Activated CD4-positive, alpha-beta T cell treated with anti-CD3 and anti-CD28 coated beads for 4 hours (primary cell): ENCODE measurements at regions not wholly inside any gene's neighbourhood (a gene's known extent, or its start where the extent isn't known, plus 50 kb on each side); places are given as distances from the start of the nearest gene placed in this dataset.

Experiments
- DNase-seq, 2 donors: peaks; one replicate each; pipeline ENCODE4 v3.0.0-alpha.2; 2020

DNA sequence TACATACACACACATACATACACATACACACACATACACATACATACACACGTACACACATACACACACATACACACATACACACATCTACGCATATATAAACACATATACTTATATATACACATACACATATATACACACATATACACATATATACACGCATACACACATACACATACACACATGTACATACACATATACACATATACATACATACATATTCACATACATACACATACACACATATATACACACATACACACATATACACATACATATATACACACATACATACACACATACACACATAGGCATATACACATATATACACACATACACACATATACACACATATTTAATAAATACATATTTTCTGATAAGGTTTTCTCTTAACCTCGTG is 324.0 kb downstream of the RPS6KC1 start:
- no peak for DNase-seq

DNA sequence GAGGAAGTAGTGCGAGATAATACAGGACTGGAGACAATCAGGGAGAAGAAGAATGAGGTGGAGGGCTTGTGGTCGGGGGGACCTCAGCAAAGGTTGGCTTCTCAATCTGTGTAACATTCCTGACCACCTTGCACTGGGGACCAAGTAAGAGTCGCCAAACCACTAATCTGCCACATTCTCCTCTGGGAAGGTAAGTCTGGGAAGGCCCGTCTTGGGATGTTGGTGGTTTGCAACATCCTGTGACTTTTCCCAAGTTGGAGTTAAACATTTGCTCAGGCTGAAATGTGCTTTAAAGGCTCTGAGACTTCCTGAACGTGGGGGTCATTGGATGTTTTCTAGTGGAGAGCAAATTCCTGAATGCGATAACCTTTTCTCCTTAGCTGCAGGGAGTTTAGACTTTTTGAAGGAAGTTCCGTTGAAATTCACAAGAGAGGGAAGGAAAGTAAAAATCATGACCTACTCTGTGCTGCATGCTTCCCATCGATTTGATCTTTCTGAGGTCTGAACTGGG is 325.9 kb downstream of the RPS6KC1 start:
- no peak for DNase-seq

DNA sequence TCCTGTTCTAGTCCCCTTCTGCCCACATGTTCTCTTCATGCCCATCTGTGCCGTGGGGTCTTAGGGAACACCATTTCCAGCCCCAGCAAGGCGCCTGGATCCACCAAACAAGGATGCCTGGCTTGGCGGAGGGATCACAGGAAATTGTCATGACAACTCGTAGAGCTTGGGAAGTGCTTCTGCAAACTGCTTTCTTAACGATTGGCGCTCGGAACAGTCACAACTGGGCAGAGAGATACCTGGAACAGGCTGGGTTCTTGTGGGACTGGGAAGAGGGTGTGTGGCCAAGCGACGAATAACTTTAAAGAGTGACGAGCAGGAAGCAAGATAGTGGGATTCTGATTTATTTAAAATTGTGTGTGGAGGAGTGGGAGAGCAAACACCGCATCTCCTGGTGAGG is 329.8 kb downstream of the RPS6KC1 start:
- DNase-seq, result no peak

DNA sequence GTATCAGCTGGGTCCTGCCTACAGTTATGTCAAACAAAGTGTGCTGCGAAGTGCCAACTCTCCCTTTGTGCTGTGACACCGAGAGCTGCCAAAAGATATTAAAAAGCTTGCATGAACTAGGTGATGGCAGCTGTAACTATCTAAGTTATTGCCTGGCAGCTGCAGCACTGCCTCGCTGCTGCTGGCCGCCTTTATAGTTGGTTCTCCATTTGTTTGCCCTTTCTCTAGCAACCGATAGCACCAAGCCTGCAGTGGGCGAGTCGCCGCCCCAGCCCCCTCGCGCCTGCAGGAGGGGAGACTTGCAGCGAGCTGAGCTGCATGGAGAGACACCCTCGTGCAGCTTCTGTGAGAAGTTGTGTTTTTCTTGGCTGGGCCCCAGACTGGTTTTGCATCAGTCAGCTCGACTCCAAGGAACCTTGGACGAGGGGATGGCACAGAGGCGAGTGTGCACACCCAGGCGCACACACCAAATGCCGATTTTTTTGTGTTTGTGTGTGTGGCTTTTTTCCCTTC is 330.6 kb downstream of the RPS6KC1 start:
- DNase-seq, result no peak

DNA sequence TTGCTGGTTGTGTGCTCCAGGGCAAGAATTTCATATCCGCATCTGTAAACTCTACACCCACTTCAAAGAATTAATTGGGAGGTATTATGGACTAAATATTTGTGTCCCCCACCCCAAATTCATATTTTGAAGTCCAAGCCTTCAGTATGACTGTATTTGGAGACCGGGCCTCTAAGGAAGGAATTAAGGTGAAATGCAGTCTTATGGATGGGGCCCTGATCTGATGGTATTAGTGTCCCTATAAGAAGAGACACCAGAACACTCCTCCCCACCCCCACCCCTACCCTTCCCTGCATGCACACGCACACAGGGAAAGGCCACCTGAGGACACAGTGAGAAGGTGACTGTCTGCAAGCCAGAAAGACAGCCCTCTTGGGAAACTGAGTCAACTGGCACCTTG is 332.4 kb downstream of the RPS6KC1 start:
- no peak for DNase-seq

- no peak for DNase-seq
Observed at GRCh38 chr1:213385201-213385600, 334.2 kb downstream of the RPS6KC1 start.

- no peak for DNase-seq
Observed at GRCh38 chr1:213385806-213386324, 334.8 kb downstream of the RPS6KC1 start.

GRCh38 chr1:213387380-213388015 is 336.5 kb downstream of the RPS6KC1 start:
- no peak for DNase-seq

GRCh38 chr1:213388199-213388598 is 337.2 kb downstream of the RPS6KC1 start:
- no peak for DNase-seq

GRCh38 chr1:213389061-213389581 is 338.1 kb downstream of the RPS6KC1 start:
- DNase-seq, result no peak

DNA sequence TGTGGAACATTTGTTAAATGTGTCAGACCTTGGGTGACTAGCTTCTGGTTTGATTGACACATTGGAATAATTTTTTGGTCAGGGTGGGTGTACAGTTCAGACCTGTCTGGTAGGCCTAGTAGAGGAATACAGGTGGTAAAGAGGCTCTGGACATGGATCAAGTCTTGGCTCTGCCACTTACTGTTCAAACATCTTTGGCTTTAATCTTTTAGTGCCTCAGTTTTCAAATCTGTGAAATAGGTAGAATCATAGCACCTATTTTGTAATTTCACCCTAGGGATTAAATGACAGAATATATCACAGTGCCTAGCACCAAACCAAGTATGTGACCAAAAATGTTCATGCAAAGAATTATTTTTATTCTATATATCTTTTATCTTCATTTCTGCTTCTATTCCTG is 340.4 kb downstream of the RPS6KC1 start:
- no peak for DNase-seq

- DNase-seq, result no peak
Observed at GRCh38 chr1:213393860-213394259, 342.8 kb downstream of the RPS6KC1 start.

- DNase-seq, result no peak
Observed at GRCh38 chr1:213394837-213395236, 343.8 kb downstream of the RPS6KC1 start.

DNA sequence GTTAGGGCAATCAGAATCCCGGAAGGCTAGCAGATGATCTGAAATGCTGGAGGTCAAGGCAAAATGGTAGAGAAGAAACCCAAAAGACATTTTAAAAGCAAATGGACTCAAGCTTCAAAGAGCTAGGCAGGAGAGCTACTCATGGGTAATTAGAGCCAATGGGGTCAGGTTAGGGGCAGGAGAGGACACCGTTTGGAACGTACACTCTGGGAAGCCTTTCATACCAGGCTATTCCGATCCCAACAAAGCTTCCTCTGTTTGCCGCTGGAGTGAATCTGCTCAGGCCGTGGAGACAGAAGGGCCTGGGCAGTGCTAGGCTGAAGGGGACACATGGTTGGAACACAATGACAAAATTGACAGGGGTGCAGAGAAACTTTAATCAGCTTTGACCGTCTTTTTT is 346.6 kb downstream of the RPS6KC1 start:
- no peak for DNase-seq

GRCh38 chr1:213399695-213400094 is 348.7 kb downstream of the RPS6KC1 start:
- no peak for DNase-seq

GRCh38 chr1:213409208-213409631 is 358.2 kb downstream of the RPS6KC1 start:
- DNase-seq, result no peak

DNA sequence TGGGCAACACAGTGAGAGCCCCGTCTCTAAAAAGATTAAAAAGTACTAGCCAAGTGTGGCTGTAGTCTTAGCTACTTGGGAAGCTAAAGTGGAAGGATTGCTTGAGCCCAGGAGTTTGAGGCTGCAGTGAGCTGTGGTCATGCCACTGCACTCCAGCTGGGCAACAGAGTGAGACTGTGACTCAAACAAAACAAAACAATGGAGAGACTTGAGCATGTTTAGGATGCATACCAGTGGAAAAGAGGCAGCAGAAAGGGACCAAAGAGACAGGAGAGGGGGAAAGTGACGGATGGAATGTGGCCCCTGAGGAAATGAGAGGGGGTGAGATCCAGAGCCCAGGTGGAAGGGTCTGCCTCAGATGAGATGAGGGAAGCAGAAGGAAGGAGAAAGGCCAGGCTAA is 358.9 kb downstream of the RPS6KC1 start:
- no peak for DNase-seq

GRCh38 chr1:213414346-213414745 is 363.3 kb downstream of the RPS6KC1 start:
- DNase-seq, result no peak

GRCh38 chr1:213414911-213415310 is 363.9 kb downstream of the RPS6KC1 start:
- DNase-seq, result no peak

GRCh38 chr1:213415691-213416380 is 364.8 kb downstream of the RPS6KC1 start:
- DNase-seq, result no peak

GRCh38 chr1:213416461-213417224 is 365.6 kb downstream of the RPS6KC1 start:
- DNase-seq, result no peak

GRCh38 chr1:213417225-213417820 is 366.3 kb downstream of the RPS6KC1 start:
- no peak for DNase-seq

GRCh38 chr1:213417846-213418245 is 366.8 kb downstream of the RPS6KC1 start:
- no peak for DNase-seq
